Panc1 (cell line): ENCODE measurements at regions not wholly inside any gene's neighbourhood (a gene's known extent, or its start where the extent isn't known, plus 50 kb on each side); places are given as distances from the start of the nearest gene placed in this dataset.
"Not testable (repeated sequence)": the region's sequence is repeated elsewhere in the genome, so short reads cannot be mapped to it uniquely, and the experiment has no call there.

Experiments used
- ATAC-seq: fragments of 200-7000 bp; cut with Tn5 transposase; 2 replicates; pipeline ENCODE4 v1.9.1; 2020; ENCODE audit warnings: mild to moderate bottlenecking, moderate library complexity
- BruUV-seq: library from RNA; stranded (reverse); fragments of 400-500 nt; replicated peaks from 2 replicates; lab custom pipeline; 2021; lab: Mats Ljungman, UMichigan
- CTCF ChIA-PET: fragments of 300-600 bp; sonication (Branson Sonifier 250); formaldehyde crosslinking; loops from one replicate; lab custom pipeline; 2022; ENCODE audit warnings: antibody characterized with exemption; lab: Charles Lee
- POLR2A ChIA-PET: fragments of 300-600 bp; sonication (Branson Sonifier 250); formaldehyde crosslinking; loops from one replicate; lab custom pipeline; 2022; ENCODE audit warnings: antibody characterized with exemption; lab: Charles Lee
- DNase-seq: peaks from one replicate; pipeline ENCODE4 v3.0.0-alpha.2; 2010; ENCODE audit warnings: low read depth, low spot score
- H3K27ac ChIP-seq: 2 replicates; pipeline ENCODE4 v1.5.1; 2011; ENCODE audit warnings: mild to moderate bottlenecking, low read length, inconsistent platforms
- H3K27me3 ChIP-seq: fragments of 200-500 bp; sonication (Bioruptor generic); 2 replicates; pipeline ENCODE4 v1.6.0; 2014; ENCODE audit warnings: low read length, inconsistent platforms; ENCODE audit not compliant: control insufficient read depth, insufficient read depth
- H3K36me3 ChIP-seq: fragments of 200-500 bp; sonication (Bioruptor generic); 2 replicates; pipeline ENCODE4 v1.5.1; 2014; ENCODE audit warnings: inconsistent platforms, mild to moderate bottlenecking, low read length, moderate library complexity; ENCODE audit not compliant: control insufficient read depth, insufficient read depth
- H3K4me1 ChIP-seq: 2 replicates; pipeline ENCODE4 v1.5.1; 2011; ENCODE audit warnings: inconsistent platforms, mild to moderate bottlenecking, low read length, moderate library complexity; ENCODE audit not compliant: control insufficient read depth, insufficient read depth
- H3K4me3 ChIP-seq, 2 experiments: 2 replicates each; pipeline ENCODE4 v1.5.1; 2011 to 2012; ENCODE audit warnings: low read depth in 2 of 2, low read length in 2 of 2, mild to moderate bottlenecking in 2 of 2, inconsistent platforms in 1 of 2, moderate library complexity in 1 of 2
- H3K9me3 ChIP-seq: fragments of 200-500 bp; sonication (Bioruptor generic); 2 replicates; pipeline ENCODE4 v1.5.1; 2014; ENCODE audit warnings: low read depth, mild to moderate bottlenecking, inconsistent platforms, low read length, moderate library complexity; ENCODE audit not compliant: control insufficient read depth, insufficient read depth
- POLR2AphosphoS5 ChIP-seq: IDR thresholded peaks from 2 replicates; pipeline ENCODE4 v1.6.1; 2012; ENCODE audit warnings: mild to moderate bottlenecking, low read depth, low read length, moderate library complexity
- SIN3A ChIP-seq: IDR thresholded peaks from 2 replicates; pipeline ENCODE4 v1.6.1; 2012; ENCODE audit warnings: low read depth, mild to moderate bottlenecking, low read length, moderate library complexity, borderline replicate concordance; ENCODE audit not compliant: insufficient read depth
- TCF7L2 ChIP-seq: IDR thresholded peaks from 2 replicates; pipeline ENCODE4 v1.6.1; 2011; ENCODE audit warnings: mild to moderate bottlenecking, low read depth, low read length, inconsistent platforms
- in situ Hi-C: cut with HindIII; loops from 2 replicates; pipeline ENCODE4 v1.10.0; 2016; ENCODE audit warnings: low sequenced_read_pairs, low pct_unique_long_range_greater_than_20kb
- intact Hi-C: fragments of 100-400 bp; cut with micrococcal nuclease; formaldehyde crosslinking; loops from one replicate; pipeline ENCODE4 v1.10.0; 2022; ENCODE audit not compliant: unreplicated experiment
- TF ChIP-seq, protein P1 (sequence below): fragments of 450-650 bp; IDR thresholded peaks from 2 replicates; pipeline ENCODE4 v1.5.1; 2017; ENCODE audit warnings: mild to moderate bottlenecking
- TF ChIP-seq, protein P2 (sequence below), 2 experiments: IDR thresholded peaks; 2 replicates each; pipeline ENCODE4 v1.6.1; 2011 to 2012; ENCODE audit warnings: low read depth in 2 of 2, control low read depth in 1 of 2, low read length in 1 of 2, mild to moderate bottlenecking in 1 of 2, moderate library complexity in 1 of 2; ENCODE audit not compliant: insufficient read depth in 1 of 2

GRCh38 chr3:193168931-193169330 lies 72.1 kb upstream of the PLAAT1 start:
- Histone ChIP-seq H3K4me3 (no peak overlapping the region), H3K36me3 (no peaks in the 10 kb centered on the region), H3K4me1 (no peaks in the 10 kb centered on the region), H3K27me3 (no peaks in the 10 kb centered on the region; the same call in 1 of the 2 replicates), H3K9me3 (no peaks in the 10 kb centered on the region), H3K27ac (no peak overlapping the region)
- CTCF ChIA-PET, result no interaction called here
- no peak for DNase-seq
- POLR2A ChIA-PET, result no interaction called here
- TF ChIP-seq SIN3A (no peak), POLR2AphosphoS5 (no peak), TCF7L2 (no peak)
- TF ChIP-seq, protein P1, sequence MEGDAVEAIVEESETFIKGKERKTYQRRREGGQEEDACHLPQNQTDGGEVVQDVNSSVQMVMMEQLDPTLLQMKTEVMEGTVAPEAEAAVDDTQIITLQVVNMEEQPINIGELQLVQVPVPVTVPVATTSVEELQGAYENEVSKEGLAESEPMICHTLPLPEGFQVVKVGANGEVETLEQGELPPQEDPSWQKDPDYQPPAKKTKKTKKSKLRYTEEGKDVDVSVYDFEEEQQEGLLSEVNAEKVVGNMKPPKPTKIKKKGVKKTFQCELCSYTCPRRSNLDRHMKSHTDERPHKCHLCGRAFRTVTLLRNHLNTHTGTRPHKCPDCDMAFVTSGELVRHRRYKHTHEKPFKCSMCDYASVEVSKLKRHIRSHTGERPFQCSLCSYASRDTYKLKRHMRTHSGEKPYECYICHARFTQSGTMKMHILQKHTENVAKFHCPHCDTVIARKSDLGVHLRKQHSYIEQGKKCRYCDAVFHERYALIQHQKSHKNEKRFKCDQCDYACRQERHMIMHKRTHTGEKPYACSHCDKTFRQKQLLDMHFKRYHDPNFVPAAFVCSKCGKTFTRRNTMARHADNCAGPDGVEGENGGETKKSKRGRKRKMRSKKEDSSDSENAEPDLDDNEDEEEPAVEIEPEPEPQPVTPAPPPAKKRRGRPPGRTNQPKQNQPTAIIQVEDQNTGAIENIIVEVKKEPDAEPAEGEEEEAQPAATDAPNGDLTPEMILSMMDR, result no peak
- TF ChIP-seq, protein P2, sequence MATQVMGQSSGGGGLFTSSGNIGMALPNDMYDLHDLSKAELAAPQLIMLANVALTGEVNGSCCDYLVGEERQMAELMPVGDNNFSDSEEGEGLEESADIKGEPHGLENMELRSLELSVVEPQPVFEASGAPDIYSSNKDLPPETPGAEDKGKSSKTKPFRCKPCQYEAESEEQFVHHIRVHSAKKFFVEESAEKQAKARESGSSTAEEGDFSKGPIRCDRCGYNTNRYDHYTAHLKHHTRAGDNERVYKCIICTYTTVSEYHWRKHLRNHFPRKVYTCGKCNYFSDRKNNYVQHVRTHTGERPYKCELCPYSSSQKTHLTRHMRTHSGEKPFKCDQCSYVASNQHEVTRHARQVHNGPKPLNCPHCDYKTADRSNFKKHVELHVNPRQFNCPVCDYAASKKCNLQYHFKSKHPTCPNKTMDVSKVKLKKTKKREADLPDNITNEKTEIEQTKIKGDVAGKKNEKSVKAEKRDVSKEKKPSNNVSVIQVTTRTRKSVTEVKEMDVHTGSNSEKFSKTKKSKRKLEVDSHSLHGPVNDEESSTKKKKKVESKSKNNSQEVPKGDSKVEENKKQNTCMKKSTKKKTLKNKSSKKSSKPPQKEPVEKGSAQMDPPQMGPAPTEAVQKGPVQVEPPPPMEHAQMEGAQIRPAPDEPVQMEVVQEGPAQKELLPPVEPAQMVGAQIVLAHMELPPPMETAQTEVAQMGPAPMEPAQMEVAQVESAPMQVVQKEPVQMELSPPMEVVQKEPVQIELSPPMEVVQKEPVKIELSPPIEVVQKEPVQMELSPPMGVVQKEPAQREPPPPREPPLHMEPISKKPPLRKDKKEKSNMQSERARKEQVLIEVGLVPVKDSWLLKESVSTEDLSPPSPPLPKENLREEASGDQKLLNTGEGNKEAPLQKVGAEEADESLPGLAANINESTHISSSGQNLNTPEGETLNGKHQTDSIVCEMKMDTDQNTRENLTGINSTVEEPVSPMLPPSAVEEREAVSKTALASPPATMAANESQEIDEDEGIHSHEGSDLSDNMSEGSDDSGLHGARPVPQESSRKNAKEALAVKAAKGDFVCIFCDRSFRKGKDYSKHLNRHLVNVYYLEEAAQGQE (IDR thresholded peaks at IDR 0.05; ENCODE audit: insufficient read depth in 1 of 2, low read depth in 2 of 2, low read length in 1 of 2), result no peak
- in situ Hi-C loops, result no loop called here
- ATAC-seq, result no peak
- BruUV-seq, result no TSS peak
- intact Hi-C loops, result loop anchor here (1.0 kb wide), 1 partner anchor 12 kb away; no protein-coding TSS in a partner anchor

GRCh38 chr3:193174140-193174539 lies 66.9 kb upstream of the PLAAT1 start:
- ChIA-PET POLR2A (no interaction called here), CTCF (no interaction called here)
- DNase-seq, result no peak
- no peaks in the 10 kb centered on the region for H3K36me3 ChIP-seq
- no peaks in the 10 kb centered on the region for H3K4me1 ChIP-seq
- no peak for ATAC-seq
- no peaks in the 10 kb centered on the region for H3K9me3 ChIP-seq
- no peak overlapping the region for H3K4me3 ChIP-seq
- TF ChIP-seq POLR2AphosphoS5 (no peak), SIN3A (no peak), TCF7L2 (no peak)
- TF ChIP-seq, protein P2 (IDR thresholded peaks at IDR 0.05; ENCODE audit: insufficient read depth in 1 of 2, low read depth in 2 of 2, low read length in 1 of 2), result no peak
- TF ChIP-seq, protein P1, result no peak
- H3K27ac ChIP-seq, result no peak overlapping the region
- in situ Hi-C loops, result no loop called here
- BruUV-seq, result no TSS peak
- intact Hi-C loops, result no loop called here
- no peaks in the 10 kb centered on the region for H3K27me3 ChIP-seq

DNA sequence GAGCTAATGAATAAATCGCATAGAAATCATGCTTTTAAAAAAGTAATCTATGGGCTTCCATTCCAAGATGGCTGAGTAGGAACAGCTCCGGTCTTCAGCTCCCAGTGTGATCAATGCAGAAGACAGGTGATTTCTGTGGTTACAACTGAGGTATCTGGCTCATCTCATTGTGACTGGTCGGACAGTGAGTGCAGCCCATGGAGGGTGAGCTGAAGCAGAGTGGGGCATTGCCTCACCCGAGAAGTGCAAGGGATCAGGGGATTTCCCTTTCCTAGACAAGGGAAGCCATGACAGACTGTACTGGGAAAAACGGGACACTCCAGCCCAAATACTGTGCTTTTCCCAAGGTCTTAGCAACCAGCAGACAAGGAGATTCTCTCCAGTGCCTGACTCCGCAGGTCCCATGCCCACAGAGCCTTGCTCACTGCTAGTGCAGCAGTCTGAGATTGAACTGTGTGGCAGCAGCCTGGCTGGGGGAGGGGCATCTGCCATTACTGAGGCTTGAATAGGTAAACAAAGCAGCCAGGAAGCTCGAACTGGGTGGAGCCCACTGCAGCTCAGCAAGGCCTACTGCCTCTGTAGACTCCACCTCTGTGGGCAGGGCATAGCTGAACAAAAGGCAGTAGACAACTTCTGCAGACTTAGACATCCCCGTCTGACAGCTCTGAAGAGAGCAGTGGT lies 61.5 kb upstream of the PLAAT1 start:
- H3K9me3 ChIP-seq, H3K36me3 ChIP-seq, CTCF ChIA-PET, in situ Hi-C loops, BruUV-seq, ATAC-seq, POLR2A ChIA-PET, H3K4me1 ChIP-seq, H3K4me3 ChIP-seq, H3K27ac ChIP-seq, DNase-seq, H3K27me3 ChIP-seq, intact Hi-C loops: not testable (repeated sequence)
